B cell (primary cell): ENCODE measurements at regions not wholly inside any gene's neighbourhood (a gene's known extent, or its start where the extent isn't known, plus 50 kb on each side); places are given as distances from the start of the nearest gene placed in this dataset.

ENCODE experiments used
- ATAC-seq: fragments of 200-7000 bp; cut with Tn5 transposase; one replicate; pipeline ENCODE4 v1.10.0; 2021; ENCODE audit warnings: low read depth, mild to moderate bottlenecking, moderate number of reproducible peaks, moderate library complexity
- CTCF ChIA-PET: fragments of 350-600 bp; sonication (Branson Sonifier 250); formaldehyde crosslinking; loops from one replicate; lab custom pipeline; 2021; ENCODE audit warnings: antibody characterized with exemption, inconsistent platforms; lab: Charles Lee
- POLR2A ChIA-PET: fragments of 350-600 bp; sonication (Branson Sonifier 250); formaldehyde crosslinking; loops from one replicate; lab custom pipeline; 2021; ENCODE audit warnings: antibody characterized with exemption; lab: Charles Lee
- DNase-seq: peaks from one replicate; pipeline ENCODE4 v3.0.0; 2013
- H2AFZ ChIP-seq: 2 replicates; pipeline ENCODE4 v1.6.1; 2012; ENCODE audit warnings: mild to moderate bottlenecking, low read depth, low read length; ENCODE audit not compliant: insufficient read depth, poor library complexity, severe bottlenecking
- H3K27ac ChIP-seq, 2 donors: 1 replicate in 1 of 2; 2 replicates in 1 of 2; pipeline ENCODE4 v1.5.1; 2012 to 2013; ENCODE audit warnings: low read length in 2 of 2, mild to moderate bottlenecking in 2 of 2, moderate library complexity in 1 of 2
- H3K27me3 ChIP-seq, 4 experiments: fragments of 200-600 bp in 1 of 4; sonication (generic) in 1 of 4; replicated peaks in 1 of 4; 1 replicate in 2 of 4; 2 replicates in 2 of 4; pipeline versions ENCODE4 v1.6.1 to v1.7.0; 2013 to 2016; ENCODE audit warnings: low read length in 3 of 4, mild to moderate bottlenecking in 2 of 4, mixed read lengths in 1 of 4, moderate library complexity in 1 of 4; ENCODE audit not compliant: insufficient read depth in 4 of 4, control insufficient read depth in 3 of 4; ENCODE audit errors: control extremely low read depth in 1 of 4
- H3K36me3 ChIP-seq, 2 experiments: replicated peaks in 1 of 2; 1 replicate in 1 of 2; 2 replicates in 1 of 2; pipeline versions ENCODE4 v1.6.1 to v1.7.1; 2013; ENCODE audit warnings: low read length in 1 of 2; ENCODE audit not compliant: insufficient read depth in 2 of 2, control insufficient read depth in 1 of 2; ENCODE audit errors: control extremely low read depth in 1 of 2, extremely low read depth in 1 of 2
- H3K4me1 ChIP-seq, 2 donors: fragments of 200-600 bp in 1 of 2; sonication (generic) in 1 of 2; 1 replicate in 1 of 2; 2 replicates in 1 of 2; pipeline versions ENCODE4 v1.5.1 to v1.6.1; 2013 to 2017; ENCODE audit warnings: low read length in 2 of 2; ENCODE audit not compliant: control insufficient read depth in 2 of 2, insufficient read depth in 2 of 2
- H3K4me2 ChIP-seq: replicated peaks from 2 replicates; pipeline ENCODE3; 2012; ENCODE audit warnings: mild to moderate bottlenecking, low read depth, low read length; ENCODE audit not compliant: poor library complexity, severe bottlenecking
- H3K4me3 ChIP-seq, 5 experiments: fragments of 200-600 bp in 1 of 5; sonication (generic) in 1 of 5; 1 replicate in 3 of 5; 2 replicates in 2 of 5; pipeline versions ENCODE4 v1.5.1 to v1.7.0; 2011 to 2016; ENCODE audit warnings: low read length in 4 of 5, mild to moderate bottlenecking in 4 of 5, low read depth in 2 of 5, control low read depth in 1 of 5, moderate library complexity in 1 of 5; ENCODE audit not compliant: insufficient read depth in 1 of 5; ENCODE audit errors: control extremely low read depth in 1 of 5, extremely low read depth in 1 of 5
- H3K79me2 ChIP-seq: fragments of 200-600 bp; sonication (generic); one replicate; pipeline ENCODE4 v1.6.0; 2016; ENCODE audit warnings: low read length; ENCODE audit not compliant: control insufficient read depth, insufficient read depth
- H3K9ac ChIP-seq: fragments of 200-600 bp; sonication (generic); 2 replicates; pipeline ENCODE4 v1.6.1; 2017; ENCODE audit warnings: mild to moderate bottlenecking, low read length, moderate library complexity
- H3K9me3 ChIP-seq, 3 donors: one replicate each; pipeline versions ENCODE4 v1.6.1 to v1.7.1; 2013; ENCODE audit warnings: low read length in 2 of 3; ENCODE audit not compliant: control insufficient read depth in 2 of 3, insufficient read depth in 1 of 3; ENCODE audit errors: control extremely low read depth in 1 of 3
- H4K20me1 ChIP-seq: 2 replicates; pipeline ENCODE4 v1.6.0; 2012; ENCODE audit warnings: mild to moderate bottlenecking, low read length; ENCODE audit not compliant: insufficient read depth, control insufficient read depth, poor library complexity, severe bottlenecking
- H3K27ac Mint-ChIP-seq: one replicate; pipeline ENCODE4 v1.8.0; 2021; ENCODE audit warnings: mixed read lengths
- H3K27me3 Mint-ChIP-seq: one replicate; pipeline ENCODE4 v1.8.0; 2021; ENCODE audit warnings: mixed read lengths
- H3K4me1 Mint-ChIP-seq: one replicate; pipeline ENCODE4 v1.8.0; 2021; ENCODE audit warnings: mixed read lengths
- H3K4me3 Mint-ChIP-seq: one replicate; pipeline ENCODE4 v1.8.0; 2021; ENCODE audit warnings: mixed read lengths
- H3K9me3 Mint-ChIP-seq: one replicate; pipeline ENCODE4 v1.8.0; 2022; ENCODE audit warnings: mixed read lengths; ENCODE audit not compliant: insufficient read depth
- EZH2 ChIP-seq: IDR thresholded peaks from 2 replicates; pipeline ENCODE4 v1.6.1; 2012; ENCODE audit warnings: borderline replicate concordance, low read depth, mild to moderate bottlenecking, moderate library complexity, low read length; ENCODE audit not compliant: insufficient read depth, poor library complexity, severe bottlenecking
- WGBS: methylation state at CpG from one replicate; pipeline ENCODE4 v1.1.5; 2013; ENCODE audit warnings: missing lambda C conversion rate; ENCODE audit not compliant: insufficient coverage; 5-methylcytosine and 5-hydroxymethylcytosine counted together
- intact Hi-C: fragments of 100-400 bp; cut with micrococcal nuclease; formaldehyde crosslinking; loops from one replicate; pipeline ENCODE4 v1.10.0; 2022
- TF ChIP-seq, protein P1 (sequence below): fragments of 200-600 bp; IDR thresholded peaks from one replicate; pipeline ENCODE4 v1.8.0; 2022; ENCODE audit warnings: antibody characterized with exemption, mild to moderate bottlenecking

DNA sequence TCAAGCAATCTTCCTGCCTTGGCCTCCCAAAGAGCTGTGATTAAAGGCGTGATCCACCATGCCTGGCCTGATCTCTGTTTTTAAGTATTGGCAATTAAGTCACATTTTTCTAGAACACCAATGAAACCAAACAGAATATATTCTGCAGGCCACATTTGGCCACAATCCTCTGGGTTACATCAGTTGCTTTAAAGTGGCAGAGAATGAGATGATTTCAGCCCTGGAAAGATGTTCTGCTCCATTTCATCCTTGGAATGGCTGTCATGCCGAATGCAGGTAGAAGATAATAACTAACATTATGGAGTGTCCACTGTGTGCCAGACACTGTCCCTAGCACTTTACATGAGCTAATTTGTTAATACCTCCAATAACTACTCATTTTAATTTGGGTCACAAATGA lies 154.4 kb downstream of the PTPN11 start:
- Mint-ChIP-seq H3K9me3 (no peaks in the 10 kb centered on the region), H3K27ac (no peak overlapping the region), H3K4me1 (no peaks in the 10 kb centered on the region), H3K27me3 (peaks cover 35% of the 10 kb centered on the region), H3K4me3 (no peak overlapping the region)
- H3K27ac ChIP-seq: no peak overlapping the region
- H3K36me3 ChIP-seq: no peaks in the 10 kb centered on the region
- ATAC-seq (no peak), DNase-seq (no peak)
- TF ChIP-seq, protein P1, sequence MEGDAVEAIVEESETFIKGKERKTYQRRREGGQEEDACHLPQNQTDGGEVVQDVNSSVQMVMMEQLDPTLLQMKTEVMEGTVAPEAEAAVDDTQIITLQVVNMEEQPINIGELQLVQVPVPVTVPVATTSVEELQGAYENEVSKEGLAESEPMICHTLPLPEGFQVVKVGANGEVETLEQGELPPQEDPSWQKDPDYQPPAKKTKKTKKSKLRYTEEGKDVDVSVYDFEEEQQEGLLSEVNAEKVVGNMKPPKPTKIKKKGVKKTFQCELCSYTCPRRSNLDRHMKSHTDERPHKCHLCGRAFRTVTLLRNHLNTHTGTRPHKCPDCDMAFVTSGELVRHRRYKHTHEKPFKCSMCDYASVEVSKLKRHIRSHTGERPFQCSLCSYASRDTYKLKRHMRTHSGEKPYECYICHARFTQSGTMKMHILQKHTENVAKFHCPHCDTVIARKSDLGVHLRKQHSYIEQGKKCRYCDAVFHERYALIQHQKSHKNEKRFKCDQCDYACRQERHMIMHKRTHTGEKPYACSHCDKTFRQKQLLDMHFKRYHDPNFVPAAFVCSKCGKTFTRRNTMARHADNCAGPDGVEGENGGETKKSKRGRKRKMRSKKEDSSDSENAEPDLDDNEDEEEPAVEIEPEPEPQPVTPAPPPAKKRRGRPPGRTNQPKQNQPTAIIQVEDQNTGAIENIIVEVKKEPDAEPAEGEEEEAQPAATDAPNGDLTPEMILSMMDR: no peak
- no peak for TF ChIP-seq EZH2
- POLR2A ChIA-PET: no interaction called here
- peaks cover 0 to 16% (median 11%) of the 10 kb centered on the region in 4 experiments for H3K27me3 ChIP-seq
- no peaks in the 10 kb centered on the region for H3K79me2 ChIP-seq
- no peak overlapping the region for H3K4me2 ChIP-seq
- no peak overlapping the region for H3K9ac ChIP-seq
- WGBS: 100% methylated on average over 1 of the region's 2 CpGs
- intact Hi-C loops: no loop called here
- H3K4me1 ChIP-seq: no peaks in the 10 kb centered on the region
- no peak overlapping the region for H3K4me3 ChIP-seq
- CTCF ChIA-PET: no interaction called here
- H3K9me3 ChIP-seq: no peaks in the 10 kb centered on the region
- no peak overlapping the region for H2AFZ ChIP-seq
- H4K20me1 ChIP-seq: no peaks in the 10 kb centered on the region

DNA sequence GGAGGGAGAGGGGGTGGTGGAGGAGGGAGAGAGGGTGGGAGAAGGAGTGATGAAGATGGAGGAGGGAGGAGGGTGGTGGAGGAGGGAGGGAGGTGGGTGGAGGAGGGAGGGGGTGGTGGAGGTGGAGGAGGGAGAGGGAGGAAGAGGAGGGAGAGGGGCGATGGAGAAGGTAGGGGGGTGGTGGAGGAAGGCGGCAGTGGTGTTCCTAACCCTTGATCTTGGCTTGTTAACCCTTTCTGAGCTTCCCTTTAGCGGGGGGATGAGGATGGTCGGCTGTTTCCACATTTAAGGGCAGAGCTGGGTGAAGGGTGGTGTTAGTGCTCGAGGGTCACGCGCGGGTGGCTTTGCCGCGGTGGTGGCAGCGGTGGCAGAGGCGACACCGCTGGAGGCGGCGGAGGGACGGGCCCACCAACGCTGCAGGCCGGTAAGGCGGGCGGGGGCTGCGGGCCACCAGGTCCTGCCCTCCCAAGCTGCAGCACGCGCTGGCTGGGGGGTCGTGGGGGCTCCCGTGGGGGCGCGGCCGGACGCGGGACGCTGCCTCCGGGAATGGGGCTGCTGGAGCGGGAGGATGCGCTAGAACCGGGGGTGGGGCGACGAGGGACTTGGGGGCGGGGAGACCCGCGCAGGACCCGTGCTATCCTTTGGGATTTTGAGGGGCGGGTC lies 156.3 kb downstream of the PTPN11 start:
- DNase-seq (no peak), ATAC-seq (no peak)
- CTCF ChIA-PET: no interaction called here
- intact Hi-C loops: no loop called here
- H3K36me3 ChIP-seq: no peaks in the 10 kb centered on the region
- WGBS: 10% methylated on average over 42 of the region's 42 CpGs
- no peaks in the 10 kb centered on the region for H3K4me1 ChIP-seq
- Mint-ChIP-seq H3K27me3 (peaks cover 40% of the 10 kb centered on the region), H3K27ac (no peak overlapping the region), H3K4me3 (no peak overlapping the region), H3K4me1 (no peaks in the 10 kb centered on the region), H3K9me3 (no peaks in the 10 kb centered on the region)
- H3K4me2 ChIP-seq: no peak overlapping the region
- H3K79me2 ChIP-seq: no peaks in the 10 kb centered on the region
- peaks cover 0 to 16% (median 11%) of the 10 kb centered on the region in 4 experiments for H3K27me3 ChIP-seq
- H3K27ac ChIP-seq: no peak overlapping the region
- H3K9me3 ChIP-seq: no peaks in the 10 kb centered on the region
- H3K4me3 ChIP-seq: no peak overlapping the region
- POLR2A ChIA-PET: no interaction called here
- H3K9ac ChIP-seq: no peak overlapping the region
- TF ChIP-seq EZH2: no peak
- TF ChIP-seq, protein P1: no peak
- no peak overlapping the region for H2AFZ ChIP-seq
- no peaks in the 10 kb centered on the region for H4K20me1 ChIP-seq
